ENCODE measurements at regions not wholly inside any gene's neighbourhood (a gene's known extent, or its start where the extent isn't known, plus 50 kb on each side); places are given as distances from the start of the nearest gene placed in this dataset.

GRCh38 chr9:108017671-108018070 is 528.1 kb upstream of the KLF4 start:
- TF ChIP-seq CTCF (IDR thresholded peaks at IDR 0.05; ENCODE audit: low read depth, low read length, missing input control) = no peak
- no peak for TF ChIP-seq TAF1 (conservative IDR thresholded peaks at IDR 0.05)
- no peak for TF ChIP-seq JUND (IDR thresholded peaks at IDR 0.05)
- no peak for TF ChIP-seq ATF3 (IDR thresholded peaks at IDR 0.05)
- no peak for TF ChIP-seq REST (IDR thresholded peaks at IDR 0.05)
- no peak for TF ChIP-seq MAX (IDR thresholded peaks at IDR 0.05)
- TF ChIP-seq YY1 (IDR thresholded peaks at IDR 0.05) = no peak
- no peak for TF ChIP-seq SP1 (IDR thresholded peaks at IDR 0.05)
- no peak for TF ChIP-seq EGR1 (IDR thresholded peaks at IDR 0.05; ENCODE audit: low read depth in 2 of 2)
- no peak for TF ChIP-seq FOXA1 (IDR thresholded peaks at IDR 0.05)
- TF ChIP-seq ZBTB33 (IDR thresholded peaks at IDR 0.05) = no peak
- TF ChIP-seq GABPA (IDR thresholded peaks at IDR 0.05 in 1 of 2, conservative IDR thresholded peaks at IDR 0.05 in 1 of 2) = no peak
- no peak for TF ChIP-seq RAD21 (IDR thresholded peaks at IDR 0.05)
